SH-SY5Y (cell line): ENCODE measurements at regions not wholly inside any gene's neighbourhood (a gene's known extent, or its start where the extent isn't known, plus 50 kb on each side); places are given as distances from the start of the nearest gene placed in this dataset.
A peak's percentile ranks its signal among the peaks of the same experiment; 100 is the strongest.

Source experiments
- GATA2 ChIP-seq: IDR thresholded peaks from 2 replicates; pipeline ENCODE4 v1.6.1; 2011; ENCODE audit warnings: mild to moderate bottlenecking, low read depth, low read length
- GATA3 ChIP-seq: IDR thresholded peaks from 2 replicates; pipeline ENCODE4 v1.6.1; 2011; ENCODE audit warnings: low read depth, mild to moderate bottlenecking, low read length, moderate library complexity

DNA sequence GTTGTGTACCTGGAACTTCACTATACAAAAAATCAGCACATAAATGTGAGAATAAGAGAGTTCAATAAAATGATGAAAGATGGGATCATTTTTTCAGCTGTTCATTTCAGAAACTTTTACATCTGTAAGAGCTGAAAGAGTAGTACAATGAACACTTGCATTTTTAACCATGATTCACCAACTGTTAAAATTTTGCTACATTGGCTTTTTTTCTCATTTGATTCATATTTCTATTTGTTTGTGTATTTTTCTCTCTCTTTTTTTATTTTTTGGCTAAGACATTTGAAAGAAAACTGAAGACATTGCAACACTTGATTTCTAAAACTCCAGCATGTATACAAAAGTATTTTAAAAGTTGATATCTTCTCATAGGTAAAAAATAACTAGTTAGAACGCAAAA is 98.3 kb upstream of the CDIN1 start:
- TF ChIP-seq GATA3 (no peak), GATA2 (no peak)

DNA sequence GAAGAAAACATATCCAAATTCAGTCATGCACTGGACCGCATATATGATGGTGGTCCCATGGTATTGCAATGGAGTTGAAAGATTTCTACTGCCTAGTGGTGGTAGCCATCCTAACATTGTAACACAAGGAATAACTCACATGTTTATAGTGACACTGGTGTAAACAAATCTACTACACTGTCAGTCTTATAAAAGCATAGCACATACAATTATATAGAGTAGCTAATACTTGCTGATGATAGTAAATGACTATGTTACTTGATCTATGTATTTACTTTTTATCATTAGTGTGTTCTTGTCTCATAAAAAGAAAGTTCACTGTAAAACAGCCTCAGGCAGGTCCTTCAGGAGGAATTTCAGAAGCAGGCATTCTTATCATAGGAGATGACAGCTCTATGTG is 96.0 kb upstream of the CDIN1 start:
- TF ChIP-seq GATA3 = no peak
- TF ChIP-seq GATA2 = no peak

DNA sequence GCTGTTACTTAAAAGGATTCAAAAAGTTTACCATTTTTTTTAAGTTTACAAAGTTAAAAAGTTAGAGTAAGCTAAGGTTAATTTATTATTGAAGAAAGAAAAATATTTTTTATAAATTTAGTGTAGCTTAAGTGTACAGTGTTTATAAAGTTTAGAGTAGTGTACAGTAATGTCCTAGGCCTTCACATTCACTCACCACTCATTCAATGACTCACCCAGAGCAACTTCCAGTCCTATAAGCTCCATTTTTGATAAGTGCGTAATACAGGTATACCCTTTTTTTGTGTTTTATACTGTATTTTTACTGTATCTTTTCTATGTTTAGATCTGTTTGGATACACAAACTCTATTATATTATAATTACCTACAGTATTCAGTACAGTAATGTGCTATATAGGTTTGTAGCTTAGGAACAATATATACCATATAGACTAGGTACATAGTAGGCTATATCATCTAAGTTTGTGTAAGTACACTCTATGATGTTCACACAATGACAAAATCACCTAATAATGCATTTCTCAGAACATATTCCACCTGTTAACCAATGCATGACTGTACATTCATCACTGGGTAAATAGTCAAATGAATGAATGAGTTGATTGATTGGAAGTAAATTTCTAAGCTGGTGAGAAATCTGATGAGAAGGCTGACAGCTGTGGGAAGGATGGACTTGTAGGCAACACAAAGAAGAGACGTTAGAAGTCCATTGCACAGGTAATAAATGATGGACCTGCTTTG is 95.2 kb upstream of the CDIN1 start:
- TF ChIP-seq GATA2 (no peak), GATA3 (no peak)

DNA sequence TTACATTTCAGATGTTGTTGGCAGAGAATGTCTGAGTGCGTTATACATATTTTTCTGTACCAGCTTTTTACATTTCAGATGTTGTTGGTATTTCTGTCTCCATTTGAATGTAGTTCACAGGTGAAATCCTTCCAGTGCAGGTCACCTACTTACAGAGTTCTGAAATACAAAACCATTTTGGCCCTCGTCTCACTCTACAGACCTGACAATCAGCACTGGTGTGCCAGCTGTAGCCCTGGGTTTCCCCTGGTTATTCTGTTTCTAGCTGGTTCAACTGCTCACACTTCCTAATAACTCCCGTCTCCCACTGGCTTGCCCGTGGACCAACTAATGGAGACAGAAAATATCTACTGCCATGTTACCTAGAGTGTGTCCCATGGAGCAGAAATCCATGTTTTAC is 87.5 kb upstream of the CDIN1 start:
- TF ChIP-seq GATA3 = no peak
- no peak for TF ChIP-seq GATA2

DNA sequence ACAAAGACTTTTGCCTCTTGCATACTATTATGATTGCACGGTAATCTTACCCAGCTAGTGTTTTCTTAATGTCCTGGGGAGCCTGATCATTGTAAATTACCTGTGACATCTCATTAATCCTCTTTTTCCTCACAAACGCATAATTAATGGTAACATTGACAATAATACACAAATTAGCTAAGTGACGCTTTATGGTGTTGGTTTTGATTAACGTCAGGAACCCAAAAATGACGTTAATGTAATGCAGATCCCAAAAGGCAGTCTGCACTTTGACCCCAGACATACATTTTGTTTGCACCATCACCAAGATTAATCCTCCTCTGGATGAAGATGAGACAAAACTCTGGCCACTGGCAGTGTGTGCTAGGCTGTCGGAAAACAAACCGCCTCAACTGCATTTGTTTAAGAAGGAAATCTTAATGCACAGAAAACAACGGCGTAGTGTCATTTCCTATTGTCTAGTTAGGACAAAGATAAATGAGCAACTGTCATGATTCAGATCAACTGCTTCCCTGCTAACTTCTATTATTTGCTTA is 83.9 kb upstream of the CDIN1 start:
- TF ChIP-seq GATA3 = no peak
- TF ChIP-seq GATA2 = no peak

DNA sequence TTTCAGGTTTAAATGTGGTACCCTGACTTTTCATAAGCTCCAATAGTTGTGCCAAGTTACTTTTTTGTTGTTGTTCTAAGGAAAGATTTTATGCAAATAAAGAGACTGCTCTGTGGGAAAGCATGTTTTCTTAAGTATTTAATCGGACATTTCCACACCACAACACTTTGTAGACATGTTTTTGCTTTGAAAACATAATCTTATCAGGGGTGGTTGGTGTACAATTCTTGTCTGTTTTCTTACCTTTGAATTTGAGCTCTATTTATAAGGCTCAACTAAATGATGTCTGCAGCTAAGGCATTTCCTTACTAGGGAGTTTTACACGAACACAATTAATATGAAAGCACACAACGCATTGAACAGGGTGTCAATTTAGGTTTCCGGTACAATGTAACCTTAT is 81.5 kb upstream of the CDIN1 start:
- TF ChIP-seq GATA3 (no peak), GATA2 (no peak)

DNA sequence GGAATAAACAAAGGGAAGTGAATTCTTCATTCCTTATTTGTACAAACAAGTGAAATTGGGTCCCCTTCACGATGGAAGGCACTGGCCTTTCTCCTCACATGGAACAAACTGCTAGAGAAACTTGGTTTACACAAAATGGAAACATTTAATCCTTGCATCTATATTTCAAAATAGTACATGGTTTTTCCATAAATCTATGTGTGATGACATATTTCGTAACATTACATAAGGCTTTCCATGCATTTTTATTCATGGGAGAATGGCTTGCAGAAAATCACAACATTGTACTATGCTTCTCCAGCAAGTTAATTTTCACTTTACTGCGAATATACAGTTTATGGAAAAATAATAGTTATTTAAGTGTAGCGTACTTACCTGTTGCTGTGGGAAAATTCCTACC is 81.0 kb upstream of the CDIN1 start:
- no peak for TF ChIP-seq GATA3
- no peak for TF ChIP-seq GATA2

DNA sequence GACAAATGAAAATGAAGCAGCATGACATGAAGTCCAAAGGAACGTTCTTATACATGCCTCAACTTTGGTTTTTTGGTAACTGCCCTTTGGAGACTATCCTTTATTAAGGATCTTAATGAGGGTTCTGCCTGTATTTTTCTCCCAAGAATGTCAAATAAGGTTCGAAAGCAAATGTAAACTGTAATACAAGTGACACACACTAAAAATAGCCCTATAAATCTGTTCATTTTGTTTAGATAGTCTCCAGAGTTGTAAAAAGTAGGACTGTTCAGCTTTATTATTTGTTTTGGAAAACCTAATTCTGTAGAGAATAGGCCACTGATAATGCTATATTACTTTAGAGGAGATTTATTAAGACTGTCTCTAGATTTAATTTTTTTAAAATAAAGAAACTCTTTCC is 80.5 kb upstream of the CDIN1 start:
- TF ChIP-seq GATA3 = no peak
- TF ChIP-seq GATA2 = no peak

DNA sequence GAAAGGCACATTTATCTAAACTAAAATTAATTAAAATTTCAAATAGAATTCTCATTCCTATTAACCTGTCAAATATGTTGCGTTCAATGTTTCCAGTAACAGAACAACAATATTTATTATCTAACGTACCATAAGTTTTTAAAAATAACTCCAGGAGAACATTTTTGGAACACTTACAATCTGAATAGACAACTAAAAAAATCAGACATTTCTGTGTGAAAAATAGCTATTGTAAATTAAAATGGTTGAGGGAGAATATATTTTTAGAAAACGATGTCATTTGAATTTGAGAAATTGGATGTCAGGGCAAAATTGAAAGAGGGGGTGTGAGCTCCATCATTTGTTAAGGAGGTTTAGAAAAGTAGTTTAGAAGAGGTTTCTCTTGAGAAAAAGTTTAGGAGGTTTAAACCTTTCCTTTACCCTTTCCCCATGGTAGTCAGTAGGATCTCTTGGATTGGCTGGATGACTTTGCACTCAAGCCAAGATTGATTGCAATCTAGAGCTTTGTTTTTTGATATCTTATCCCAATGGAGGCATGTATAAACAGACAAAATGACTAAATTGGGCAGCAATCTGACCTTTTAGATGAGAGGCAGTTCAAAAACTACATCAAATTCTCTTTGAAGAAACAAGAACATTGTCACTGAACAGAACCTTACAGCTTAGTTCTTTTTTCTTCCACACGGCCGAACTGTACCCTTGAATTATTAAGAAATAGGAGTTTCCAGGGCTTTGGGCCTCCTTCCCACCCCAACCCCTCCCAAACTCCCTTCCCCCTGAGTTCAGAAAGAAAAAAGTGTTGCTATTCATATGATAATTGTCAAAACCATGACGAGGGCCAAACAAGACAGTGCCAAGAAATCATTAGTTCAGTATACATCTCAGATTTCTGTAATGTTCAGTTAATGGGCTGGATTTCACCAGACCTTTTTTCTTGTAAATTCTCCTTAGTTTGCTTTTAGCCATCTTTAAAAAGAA is 79.7 kb upstream of the CDIN1 start:
- TF ChIP-seq GATA2 (peak; percentile 31; the same call in 1 of the 2 replicates), GATA3 (no peak)

DNA sequence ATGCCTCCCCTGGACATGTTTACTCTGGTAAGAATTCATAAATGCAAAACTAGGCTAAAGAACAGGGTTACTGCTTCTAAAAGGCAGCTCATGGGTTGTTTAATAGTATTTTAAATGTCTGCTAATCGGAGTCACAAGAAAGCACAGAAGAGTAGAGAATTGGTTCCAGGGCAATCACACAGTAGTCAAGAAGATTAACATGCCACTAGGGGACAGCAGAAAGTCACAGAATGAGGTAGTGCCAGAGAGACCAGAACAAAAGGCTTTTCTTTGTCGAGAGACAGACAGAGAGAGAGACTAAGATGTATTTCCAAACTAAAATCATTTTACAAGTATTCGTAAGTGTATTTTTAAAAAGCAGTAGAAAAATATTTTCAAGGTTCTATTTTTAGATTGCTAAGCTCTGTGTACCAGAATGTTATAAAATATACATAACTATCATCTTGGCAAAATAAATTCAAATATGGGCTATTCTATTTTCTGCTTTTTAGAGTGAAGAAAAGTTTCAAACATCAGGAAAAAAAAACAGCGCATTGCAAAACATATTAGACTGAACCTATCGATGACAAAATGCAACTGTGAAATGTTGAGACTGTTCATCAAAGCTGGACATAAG is 78.3 kb upstream of the CDIN1 start:
- TF ChIP-seq GATA3 = no peak
- TF ChIP-seq GATA2 = no peak

DNA sequence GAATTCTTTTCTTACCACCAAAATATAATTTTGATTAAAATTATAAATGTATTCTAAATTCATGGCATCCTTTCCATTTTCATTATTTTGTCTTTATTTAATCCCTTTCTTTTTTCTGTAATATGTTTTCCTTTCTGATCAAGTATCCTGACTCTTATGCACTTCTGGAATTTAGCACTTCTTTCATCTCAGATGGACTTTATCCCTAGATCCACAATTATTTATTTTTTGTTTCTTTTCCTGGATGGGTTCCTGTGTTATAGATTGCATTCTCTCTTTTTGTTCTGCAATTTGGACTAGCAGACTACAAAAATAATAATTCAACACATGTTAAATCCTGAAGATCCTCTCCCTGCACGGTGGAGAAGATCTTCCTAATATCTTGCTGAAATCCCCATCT is 76.9 kb upstream of the CDIN1 start:
- TF ChIP-seq GATA3 (no peak), GATA2 (no peak)

DNA sequence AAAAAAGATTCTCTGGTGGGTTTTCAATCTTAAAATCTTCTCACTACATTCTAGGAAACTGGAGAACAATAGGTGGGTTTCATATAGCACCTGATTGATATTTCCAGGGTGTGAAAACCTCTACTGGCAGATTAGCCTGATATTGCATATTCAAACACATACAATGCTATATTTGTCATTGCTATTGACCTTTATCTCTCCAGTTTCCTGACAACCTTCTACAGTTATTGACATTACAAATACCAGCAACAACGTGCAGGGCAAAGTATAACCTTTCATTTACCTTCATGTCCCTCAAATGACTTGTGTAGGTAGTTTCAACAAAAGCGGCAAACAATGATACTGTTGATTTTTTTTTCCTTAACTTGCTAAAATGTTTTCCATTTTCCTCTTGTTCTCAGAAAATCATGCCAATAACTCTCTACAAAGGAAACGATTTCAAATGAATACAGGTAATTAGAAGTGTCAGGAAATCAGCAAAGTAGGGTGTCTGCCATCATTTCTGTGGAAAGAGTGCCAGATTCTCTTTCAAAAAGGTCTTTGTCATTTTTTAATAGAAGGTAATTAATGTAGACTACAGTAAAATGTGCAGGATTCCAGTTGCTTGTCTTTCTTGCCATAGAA is 72.6 kb upstream of the CDIN1 start:
- no peak for TF ChIP-seq GATA3
- TF ChIP-seq GATA2 = no peak

DNA sequence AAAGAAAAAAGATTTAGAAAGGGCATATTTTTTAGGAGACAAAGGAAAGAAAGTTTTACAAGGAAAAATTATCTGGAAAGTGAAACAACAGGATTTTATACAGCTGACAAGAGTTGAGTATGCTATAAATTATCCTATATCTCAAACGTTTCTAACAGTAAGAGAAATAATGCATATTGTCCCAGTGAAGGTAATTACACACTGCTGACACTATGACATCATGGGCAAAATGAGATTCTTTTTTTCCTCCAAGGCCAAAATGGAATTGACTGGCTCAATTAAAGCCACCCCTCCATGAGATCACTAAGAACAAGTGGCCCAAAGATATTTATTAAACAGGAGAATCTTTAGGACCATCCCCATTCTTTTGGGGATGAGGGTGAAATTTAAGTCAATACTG is 72.0 kb upstream of the CDIN1 start:
- TF ChIP-seq GATA2 = no peak
- no peak for TF ChIP-seq GATA3

DNA sequence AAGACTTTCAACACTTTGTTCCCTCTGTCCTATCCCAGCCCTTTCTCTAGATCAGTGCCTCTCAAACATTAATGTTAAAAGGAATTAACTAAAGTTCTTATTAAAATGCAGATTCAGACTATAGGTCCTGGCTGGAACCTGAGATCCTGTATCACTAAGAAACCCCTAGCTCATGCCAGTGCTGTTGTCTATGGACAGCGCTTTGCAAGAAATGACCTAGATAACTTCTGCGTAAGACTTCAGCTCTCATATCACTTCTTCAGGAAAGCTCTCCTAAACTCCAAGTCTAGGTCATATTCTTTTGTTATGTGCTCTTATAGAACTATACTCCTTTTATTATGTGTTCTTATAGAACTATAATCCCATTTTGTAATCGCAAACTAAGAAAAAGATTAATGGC is 67.8 kb upstream of the CDIN1 start:
- no peak for TF ChIP-seq GATA2
- TF ChIP-seq GATA3 = no peak
